Coronary artery (tissue), 2 donors: ENCODE measurements at regions not wholly inside any gene's neighbourhood (a gene's known extent, or its start where the extent isn't known, plus 50 kb on each side); places are given as distances from the start of the nearest gene placed in this dataset.

Experiments
- DNase-seq: peaks from one replicate; pipeline ENCODE4 v3.0.0-alpha.2; 2017; ENCODE audit warnings: low spot score
- H3K27ac ChIP-seq, 2 donors: fragments of 200-600 bp; sonication (generic); one replicate each; pipeline ENCODE4 v1.5.1; 2016 to 2019
- H3K4me3 ChIP-seq: fragments of 200-600 bp; sonication (generic); 2 replicates; pipeline ENCODE4 v1.5.1; 2016; ENCODE audit warnings: mild to moderate bottlenecking, moderate library complexity
- CTCF ChIP-seq: fragments of 200-600 bp; sonication (generic); IDR thresholded peaks from one replicate; pipeline ENCODE4 v1.5.1; 2019; ENCODE audit warnings: antibody characterized with exemption

- no peak for TF ChIP-seq CTCF
- no peak for DNase-seq
- Histone ChIP-seq H3K27ac (no peak overlapping the region), H3K4me3 (no peak overlapping the region)
These were observed 113.5 kb upstream of the VPREB1 start for GRCh38 chr22:22130953-22131608.

- no peak overlapping the region for H3K27ac ChIP-seq
- DNase-seq = no peak
- TF ChIP-seq CTCF = no peak
- no peak overlapping the region for H3K4me3 ChIP-seq
These were observed 115.2 kb upstream of the VPREB1 start for GRCh38 chr22:22129387-22129786.

GRCh38 chr22:22128440-22128839, 116.1 kb upstream of the VPREB1 start:
- Histone ChIP-seq H3K4me3 (no peak overlapping the region), H3K27ac (no peak overlapping the region)
- no peak for DNase-seq
- no peak for TF ChIP-seq CTCF

- H3K4me3 ChIP-seq = no peak overlapping the region
- DNase-seq = no peak
- no peak for TF ChIP-seq CTCF
- H3K27ac ChIP-seq = no peak overlapping the region
These were observed 117.5 kb upstream of the VPREB1 start for GRCh38 chr22:22127100-22127499.

GRCh38 chr22:22125579-22126468, 118.8 kb upstream of the VPREB1 start:
- DNase-seq = no peak
- no peak for TF ChIP-seq CTCF
- no peak overlapping the region for H3K4me3 ChIP-seq
- H3K27ac ChIP-seq = no peak overlapping the region

- no peak overlapping the region for H3K27ac ChIP-seq
- TF ChIP-seq CTCF = no peak
- DNase-seq = no peak
- H3K4me3 ChIP-seq = no peak overlapping the region
These were observed 119.5 kb upstream of the VPREB1 start for GRCh38 chr22:22125028-22125578.
